HepG2 (cell line): ENCODE measurements at regions not wholly inside any gene's neighbourhood (a gene's known extent, or its start where the extent isn't known, plus 50 kb on each side); places are given as distances from the start of the nearest gene placed in this dataset.

Source experiments
- MBD4 ChIP-seq: IDR thresholded peaks from 2 replicates; pipeline ENCODE4 v1.6.1; 2012; ENCODE audit warnings: low read length, inconsistent platforms, borderline replicate concordance
- MYPOP ChIP-seq: sonication (generic); formaldehyde crosslinking; IDR thresholded peaks from 2 replicates; pipeline ENCODE4 v1.8.1; 2023; ENCODE audit warnings: mild to moderate bottlenecking, moderate library complexity, missing genetic modification reagents
- ZBTB1 ChIP-seq: sonication (generic); formaldehyde crosslinking; IDR thresholded peaks from 2 replicates; pipeline ENCODE4 v1.4.0; 2020; ENCODE audit warnings: missing genetic modification reagents, borderline replicate concordance
- ZNF644 ChIP-seq: IDR thresholded peaks from 2 replicates; pipeline ENCODE4 v1.6.1; 2016; ENCODE audit warnings: low read depth
- ZNF883 ChIP-seq: sonication (generic); formaldehyde crosslinking; IDR thresholded peaks from 2 replicates; pipeline ENCODE4 v1.5.1; 2020; ENCODE audit warnings: mild to moderate bottlenecking, missing genetic modification reagents; ENCODE audit errors: not compliant biosample characterization
- ZSCAN21 ChIP-seq: sonication (generic); formaldehyde crosslinking; IDR thresholded peaks from 2 replicates; pipeline ENCODE4 v1.8.0; 2022; ENCODE audit warnings: mild to moderate bottlenecking, missing genetic modification reagents, moderate library complexity, borderline replicate concordance
- ZSCAN29 ChIP-seq: sonication (generic); formaldehyde crosslinking; conservative IDR thresholded peaks from 2 replicates; pipeline ENCODE4 v1.4.0; 2020; ENCODE audit warnings: mild to moderate bottlenecking, missing genetic modification reagents
- TF ChIP-seq, protein P1 (sequence below): sonication (generic); formaldehyde crosslinking; IDR thresholded peaks from 2 replicates; pipeline ENCODE4 v1.5.0; 2020; ENCODE audit warnings: mild to moderate bottlenecking, missing genetic modification reagents
- TF ChIP-seq, protein P2 (sequence below): sonication (generic); formaldehyde crosslinking; IDR thresholded peaks from 2 replicates; pipeline ENCODE4 v1.5.1; 2020; ENCODE audit warnings: mild to moderate bottlenecking, missing genetic modification reagents, moderate library complexity

- TF ChIP-seq, protein P1, sequence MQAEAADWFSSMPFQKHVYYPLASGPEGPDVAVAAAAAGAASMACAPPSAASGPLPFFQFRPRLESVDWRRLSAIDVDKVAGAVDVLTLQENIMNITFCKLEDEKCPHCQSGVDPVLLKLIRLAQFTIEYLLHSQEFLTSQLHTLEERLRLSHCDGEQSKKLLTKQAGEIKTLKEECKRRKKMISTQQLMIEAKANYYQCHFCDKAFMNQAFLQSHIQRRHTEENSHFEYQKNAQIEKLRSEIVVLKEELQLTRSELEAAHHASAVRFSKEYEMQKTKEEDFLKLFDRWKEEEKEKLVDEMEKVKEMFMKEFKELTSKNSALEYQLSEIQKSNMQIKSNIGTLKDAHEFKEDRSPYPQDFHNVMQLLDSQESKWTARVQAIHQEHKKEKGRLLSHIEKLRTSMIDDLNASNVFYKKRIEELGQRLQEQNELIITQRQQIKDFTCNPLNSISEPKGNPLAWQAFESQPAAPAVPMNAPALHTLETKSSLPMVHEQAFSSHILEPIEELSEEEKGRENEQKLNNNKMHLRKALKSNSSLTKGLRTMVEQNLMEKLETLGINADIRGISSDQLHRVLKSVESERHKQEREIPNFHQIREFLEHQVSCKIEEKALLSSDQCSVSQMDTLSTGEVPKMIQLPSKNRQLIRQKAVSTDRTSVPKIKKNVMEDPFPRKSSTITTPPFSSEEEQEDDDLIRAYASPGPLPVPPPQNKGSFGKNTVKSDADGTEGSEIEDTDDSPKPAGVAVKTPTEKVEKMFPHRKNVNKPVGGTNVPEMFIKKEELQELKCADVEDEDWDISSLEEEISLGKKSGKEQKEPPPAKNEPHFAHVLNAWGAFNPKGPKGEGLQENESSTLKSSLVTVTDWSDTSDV (CRISPR knock-in tag) = no peak
- TF ChIP-seq ZBTB1 (CRISPR knock-in tag) (no peak), ZSCAN21 (no peak), MBD4 (no peak), MYPOP (no peak), ZSCAN29 (CRISPR knock-in tag) (no peak), ZNF883 (no peak), ZNF644 (CRISPR knock-in tag) (no peak)
- TF ChIP-seq, protein P2, sequence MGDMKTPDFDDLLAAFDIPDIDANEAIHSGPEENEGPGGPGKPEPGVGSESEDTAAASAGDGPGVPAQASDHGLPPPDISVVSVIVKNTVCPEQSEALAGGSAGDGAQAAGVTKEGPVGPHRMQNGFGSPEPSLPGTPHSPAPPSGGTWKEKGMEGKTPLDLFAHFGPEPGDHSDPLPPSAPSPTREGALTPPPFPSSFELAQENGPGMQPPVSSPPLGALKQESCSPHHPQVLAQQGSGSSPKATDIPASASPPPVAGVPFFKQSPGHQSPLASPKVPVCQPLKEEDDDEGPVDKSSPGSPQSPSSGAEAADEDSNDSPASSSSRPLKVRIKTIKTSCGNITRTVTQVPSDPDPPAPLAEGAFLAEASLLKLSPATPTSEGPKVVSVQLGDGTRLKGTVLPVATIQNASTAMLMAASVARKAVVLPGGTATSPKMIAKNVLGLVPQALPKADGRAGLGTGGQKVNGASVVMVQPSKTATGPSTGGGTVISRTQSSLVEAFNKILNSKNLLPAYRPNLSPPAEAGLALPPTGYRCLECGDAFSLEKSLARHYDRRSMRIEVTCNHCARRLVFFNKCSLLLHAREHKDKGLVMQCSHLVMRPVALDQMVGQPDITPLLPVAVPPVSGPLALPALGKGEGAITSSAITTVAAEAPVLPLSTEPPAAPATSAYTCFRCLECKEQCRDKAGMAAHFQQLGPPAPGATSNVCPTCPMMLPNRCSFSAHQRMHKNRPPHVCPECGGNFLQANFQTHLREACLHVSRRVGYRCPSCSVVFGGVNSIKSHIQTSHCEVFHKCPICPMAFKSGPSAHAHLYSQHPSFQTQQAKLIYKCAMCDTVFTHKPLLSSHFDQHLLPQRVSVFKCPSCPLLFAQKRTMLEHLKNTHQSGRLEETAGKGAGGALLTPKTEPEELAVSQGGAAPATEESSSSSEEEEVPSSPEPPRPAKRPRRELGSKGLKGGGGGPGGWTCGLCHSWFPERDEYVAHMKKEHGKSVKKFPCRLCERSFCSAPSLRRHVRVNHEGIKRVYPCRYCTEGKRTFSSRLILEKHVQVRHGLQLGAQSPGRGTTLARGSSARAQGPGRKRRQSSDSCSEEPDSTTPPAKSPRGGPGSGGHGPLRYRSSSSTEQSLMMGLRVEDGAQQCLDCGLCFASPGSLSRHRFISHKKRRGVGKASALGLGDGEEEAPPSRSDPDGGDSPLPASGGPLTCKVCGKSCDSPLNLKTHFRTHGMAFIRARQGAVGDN (CRISPR knock-in tag) = no peak
- TF ChIP-seq, all 625 proteins: peak for 0
Measured at GRCh38 chr13:34502621-34503020, 439.4 kb upstream of the NBEA start (continued).
